Activated CD4-positive, alpha-beta T cell treated with anti-CD3 and anti-CD28 coated beads, Interleukin-2, amount 50 U/mL, for 16 hours (primary cell): ENCODE measurements at regions not wholly inside any gene's neighbourhood (a gene's known extent, or its start where the extent isn't known, plus 50 kb on each side); places are given as distances from the start of the nearest gene placed in this dataset.

Experiments used
- DNase-seq: peaks from one replicate; pipeline ENCODE4 v3.0.0-alpha.2; 2020

GRCh38 chr2:224209555-224210285 lies 170.6 kb upstream of the SERPINE2 start:
- DNase-seq = no peak

GRCh38 chr2:224208443-224208842 lies 169.4 kb upstream of the SERPINE2 start:
- DNase-seq = no peak

DNA sequence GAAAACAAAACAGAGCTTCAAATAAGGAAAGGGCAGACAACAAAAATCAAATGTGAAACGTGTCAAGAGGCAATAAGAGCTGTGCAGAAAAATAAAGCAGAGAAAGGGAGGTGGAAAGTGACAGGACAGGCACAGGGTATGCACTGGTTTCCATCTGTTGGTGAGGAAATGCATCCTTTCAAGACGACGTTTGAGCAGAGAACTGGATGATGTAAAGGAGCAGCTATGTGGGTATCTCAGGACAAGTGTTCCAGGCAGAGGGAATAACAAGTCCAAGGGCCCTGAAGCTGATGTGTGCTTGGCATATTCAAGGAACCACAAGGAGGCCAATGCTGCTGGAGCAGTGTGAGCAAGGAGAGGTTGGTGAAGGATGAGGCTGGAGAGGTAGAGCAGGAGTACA lies 168.9 kb upstream of the SERPINE2 start:
- DNase-seq = no peak

DNA sequence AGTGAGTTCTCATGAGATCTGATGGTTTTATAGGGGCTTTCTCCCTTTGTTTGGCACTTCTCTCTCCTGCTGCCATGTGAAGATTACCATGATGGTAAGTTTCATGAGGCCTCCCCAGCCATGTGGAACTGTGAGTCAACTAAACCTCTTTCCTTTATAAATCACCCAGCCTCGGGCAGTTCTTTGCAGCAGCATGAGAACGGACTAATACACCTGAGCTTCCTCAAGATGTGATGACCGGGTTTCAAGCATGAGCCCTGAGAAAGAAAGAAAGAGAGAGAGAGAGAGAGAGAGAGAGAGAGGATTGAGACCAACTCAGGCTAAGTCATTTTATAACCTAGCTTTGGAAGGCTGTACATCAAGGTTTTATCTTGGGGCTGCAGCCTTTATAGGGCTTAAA lies 167.7 kb upstream of the SERPINE2 start:
- DNase-seq = no peak

DNA sequence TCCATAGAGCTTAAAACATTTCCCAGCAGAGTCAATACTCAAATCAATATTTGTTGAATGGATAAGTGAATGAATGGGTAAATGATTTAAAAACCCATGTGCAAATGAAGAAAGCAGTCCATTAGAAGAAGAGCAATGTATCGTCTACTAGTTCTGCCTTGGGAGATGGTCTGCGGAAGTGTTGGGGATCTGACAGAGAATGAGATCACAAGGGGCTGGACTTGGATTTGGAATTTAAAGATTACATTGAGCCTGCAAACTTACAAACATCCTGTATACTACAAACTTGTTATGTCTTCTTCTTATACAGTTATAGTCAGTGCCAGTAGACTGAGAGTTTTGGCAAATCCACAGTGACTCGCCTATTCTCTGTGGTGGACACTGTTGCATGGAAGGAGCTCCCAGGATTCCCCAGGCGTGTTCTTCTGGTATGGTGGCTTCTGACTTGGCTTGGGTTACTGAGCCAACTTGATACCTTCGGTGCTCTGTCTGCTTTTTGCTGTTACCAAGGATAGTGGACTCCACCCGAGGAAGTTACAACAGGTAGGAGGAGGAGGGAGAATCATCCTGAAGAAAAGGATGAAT lies 163.3 kb upstream of the SERPINE2 start:
- DNase-seq = no peak

DNA sequence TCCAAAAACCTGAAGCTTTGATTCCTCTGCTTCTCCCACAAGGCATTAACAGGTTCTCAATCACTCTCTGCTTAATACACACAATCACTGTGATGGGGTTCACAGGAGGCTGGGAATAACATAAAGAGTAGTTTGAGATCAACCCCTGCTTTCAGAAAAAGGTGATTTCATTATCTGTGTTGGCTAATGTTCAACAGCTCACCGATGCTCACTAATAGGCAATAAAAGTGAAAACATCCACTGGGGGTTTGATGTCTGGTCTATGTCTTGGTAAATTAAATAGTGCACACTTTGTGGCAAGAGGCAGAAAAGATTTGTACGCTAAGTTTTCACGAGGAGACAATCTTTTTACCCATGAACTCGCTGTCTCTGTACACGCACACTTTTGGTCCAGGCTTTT lies 159.3 kb upstream of the SERPINE2 start:
- DNase-seq = no peak

DNA sequence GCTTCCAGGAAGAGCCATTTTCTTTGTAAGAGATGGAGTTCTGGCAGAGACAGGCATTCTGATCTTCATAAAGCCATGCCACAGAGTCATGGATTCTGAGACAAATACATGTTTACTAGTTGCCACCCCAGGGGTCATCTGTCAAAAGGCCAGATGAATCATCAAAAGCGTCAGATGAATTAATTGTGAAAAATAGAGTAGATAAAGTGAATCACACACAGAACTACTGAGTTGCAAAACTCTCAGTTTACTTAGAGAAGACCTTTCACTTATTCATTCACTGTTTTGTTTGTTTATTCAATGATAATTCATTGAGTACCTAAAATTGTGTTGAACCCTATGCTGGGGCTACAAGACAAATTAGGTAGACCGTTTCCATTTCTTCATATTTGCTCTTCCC lies 157.7 kb upstream of the SERPINE2 start:
- DNase-seq = no peak

- no peak for DNase-seq
These were observed 157.0 kb upstream of the SERPINE2 start for GRCh38 chr2:224195925-224196571.

DNA sequence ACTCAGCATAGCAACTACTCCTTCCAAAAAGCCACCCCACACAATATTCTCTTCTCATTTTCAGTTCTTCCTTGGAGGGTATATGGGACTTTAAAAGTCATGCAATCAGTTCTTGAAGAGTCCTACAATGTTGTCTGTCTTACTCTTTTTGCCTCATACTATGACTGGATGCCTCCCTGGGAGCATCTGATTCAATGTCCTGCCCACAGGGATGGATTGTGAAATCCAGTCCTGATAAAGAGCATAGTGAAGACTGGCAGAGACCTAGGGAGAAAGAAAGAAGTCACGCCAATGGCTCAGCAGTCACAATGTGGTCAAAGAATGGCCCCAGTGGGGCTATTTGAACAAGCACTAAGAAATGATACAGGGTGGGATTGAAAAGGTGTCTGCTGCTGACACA lies 155.1 kb upstream of the SERPINE2 start:
- DNase-seq = no peak

GRCh38 chr2:224191465-224191864 lies 152.4 kb upstream of the SERPINE2 start:
- DNase-seq = no peak

DNA sequence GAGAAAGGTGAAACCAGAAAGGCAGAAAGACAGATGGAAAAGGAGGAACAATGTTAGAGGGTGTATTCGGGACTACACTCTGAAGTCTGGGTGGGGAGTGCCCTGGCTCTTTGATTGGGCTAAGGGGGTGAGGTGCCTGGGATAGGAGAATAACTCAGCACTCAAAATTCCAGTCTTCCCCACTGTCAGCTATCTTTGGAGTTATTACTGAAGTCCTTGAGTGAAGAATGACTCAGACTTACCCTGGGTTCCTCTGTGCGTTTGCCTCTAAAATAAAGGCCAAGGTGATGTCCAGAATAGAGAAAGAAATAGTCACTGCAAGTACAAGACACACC lies 151.8 kb upstream of the SERPINE2 start:
- no peak for DNase-seq

DNA sequence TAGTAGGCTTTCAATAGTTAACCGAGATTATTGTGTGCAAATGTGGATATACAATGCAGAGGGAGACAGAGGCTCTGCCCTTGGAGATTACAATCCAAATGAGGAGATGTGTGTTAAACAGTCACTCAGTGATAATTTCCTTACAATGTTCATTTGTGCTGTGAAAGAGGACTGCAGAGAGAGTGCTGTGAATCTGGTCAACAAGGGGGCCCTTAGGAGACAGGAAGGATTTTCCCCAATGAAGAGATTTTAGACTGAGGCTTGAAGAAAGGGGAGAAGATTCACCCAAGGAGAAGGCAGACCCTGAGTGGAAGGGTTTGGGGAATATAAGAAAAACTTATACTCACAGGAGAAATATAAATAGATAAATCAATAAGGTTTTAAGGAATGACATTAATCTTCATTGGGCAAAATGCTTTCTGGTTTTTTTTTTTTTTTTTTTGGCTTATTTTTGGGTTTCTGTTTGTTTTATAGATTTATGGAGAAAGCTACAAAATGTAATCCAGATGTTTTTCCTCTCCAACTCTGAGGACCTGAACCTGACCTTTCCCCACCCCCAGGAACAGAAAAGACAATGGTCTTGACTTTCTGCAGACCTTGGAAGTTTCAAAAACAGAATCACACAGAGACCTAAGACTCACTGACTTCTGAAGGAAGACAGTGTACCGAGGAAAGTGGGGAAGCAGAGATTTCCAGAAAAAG lies 151.3 kb upstream of the SERPINE2 start:
- DNase-seq = no peak

GRCh38 chr2:224187220-224187619 lies 148.1 kb upstream of the SERPINE2 start:
- no peak for DNase-seq

DNA sequence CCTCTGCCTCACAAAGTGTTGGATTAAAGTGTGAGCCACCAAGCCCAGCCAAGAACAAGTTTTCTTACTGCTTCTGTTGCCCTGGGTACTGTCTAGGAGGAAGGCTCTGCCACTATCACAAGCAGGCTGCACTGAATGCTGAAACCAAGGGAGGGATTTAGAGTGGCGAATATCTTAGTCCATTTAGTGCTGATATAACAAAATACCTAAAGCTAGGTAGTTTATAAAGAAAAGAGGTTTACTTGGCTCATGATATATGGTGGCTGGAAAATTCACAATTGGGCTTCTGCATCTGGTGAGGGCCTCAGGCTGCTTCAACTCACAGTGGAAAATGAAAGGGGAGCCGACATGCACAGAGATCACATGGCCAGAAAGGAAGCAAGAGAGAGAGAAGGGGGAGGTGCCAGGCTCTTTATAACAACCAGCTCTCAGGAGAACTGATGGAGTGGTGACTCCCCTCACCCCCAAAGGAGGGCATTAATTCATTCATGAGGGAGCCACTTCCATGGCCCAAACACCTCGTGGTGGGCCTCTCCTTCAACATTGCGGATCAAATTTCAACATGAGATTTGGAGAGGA lies 146.0 kb upstream of the SERPINE2 start:
- DNase-seq = no peak

DNA sequence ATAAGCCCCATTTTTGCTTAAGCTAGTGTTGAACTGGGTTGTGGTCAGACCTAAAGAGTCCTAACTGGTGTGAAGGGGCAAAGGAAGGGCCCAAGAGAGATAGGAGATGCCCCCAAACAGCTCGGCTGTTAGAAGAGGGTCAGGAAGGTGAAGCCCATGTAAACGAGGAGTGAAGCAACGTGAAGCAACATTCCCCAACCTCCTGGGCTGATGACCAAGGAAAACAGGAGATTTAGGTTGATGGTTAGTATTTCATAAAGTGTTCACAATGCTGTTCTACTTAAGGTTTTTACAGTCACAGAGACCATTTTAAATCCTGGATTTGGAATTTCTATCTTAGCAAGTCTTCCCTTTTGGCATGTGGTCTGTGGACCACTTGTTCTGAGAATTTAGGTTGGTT lies 144.0 kb upstream of the SERPINE2 start:
- no peak for DNase-seq

DNA sequence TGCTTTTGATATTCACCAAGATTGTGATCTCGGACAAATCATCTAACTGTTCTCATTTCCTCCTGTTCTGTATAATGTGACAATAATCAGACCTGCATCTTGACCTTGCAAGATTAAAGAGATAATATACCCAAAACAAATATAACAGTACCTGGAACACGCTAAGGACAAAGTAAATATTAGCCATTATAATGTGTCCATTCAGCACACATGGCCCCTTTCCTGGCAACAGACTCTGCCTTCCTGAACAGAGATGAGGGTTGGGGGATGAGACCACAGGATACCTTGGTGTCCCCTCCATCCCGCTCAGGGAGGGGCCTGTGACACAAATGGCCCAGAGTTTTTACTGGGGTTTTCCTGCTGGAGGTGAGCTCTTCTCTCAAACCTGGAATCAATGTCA lies 143.4 kb upstream of the SERPINE2 start:
- DNase-seq = no peak

- DNase-seq = no peak
These were observed 142.6 kb upstream of the SERPINE2 start for GRCh38 chr2:224181534-224182155.

- no peak for DNase-seq
These were observed 141.7 kb upstream of the SERPINE2 start for GRCh38 chr2:224180810-224181209.

DNA sequence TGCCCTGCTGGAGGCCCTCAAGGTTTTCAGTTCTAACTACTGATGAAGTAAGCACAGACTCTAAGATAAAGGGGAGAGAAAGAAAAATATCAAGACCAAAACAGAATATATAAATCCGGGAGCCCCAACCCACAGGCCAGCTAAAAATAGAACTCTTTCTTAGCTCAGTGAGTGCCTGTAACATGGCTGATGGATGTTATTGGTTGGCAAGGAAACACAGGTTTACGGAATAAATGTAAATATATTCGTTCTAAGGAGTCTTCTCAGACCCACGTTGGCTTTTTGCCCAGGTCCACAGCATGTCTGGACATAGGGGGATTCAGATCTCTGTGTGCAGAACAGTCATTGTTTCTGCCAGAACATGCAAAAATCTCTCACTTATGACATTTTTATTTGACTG lies 139.0 kb upstream of the SERPINE2 start:
- DNase-seq = no peak

- no peak for DNase-seq
These were observed 136.5 kb upstream of the SERPINE2 start for GRCh38 chr2:224175538-224175937.

DNA sequence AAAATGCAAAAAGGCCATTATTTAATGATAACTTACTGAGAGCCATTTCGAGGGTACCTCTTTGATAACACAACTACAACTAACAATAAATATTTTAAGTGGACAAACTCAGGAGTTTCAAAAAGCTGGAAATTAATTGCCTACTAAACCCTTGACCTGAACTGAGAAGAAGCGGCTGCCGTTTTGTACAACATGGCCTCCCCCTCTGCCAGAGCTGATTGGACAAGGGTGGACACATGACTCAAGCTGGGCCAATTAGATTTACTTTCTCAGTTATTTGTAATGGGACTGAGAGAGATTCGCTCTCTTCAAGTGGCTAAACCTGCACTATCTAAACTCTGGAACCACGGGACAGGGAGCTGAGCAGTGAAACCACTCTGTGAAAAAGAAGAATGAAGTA lies 135.9 kb upstream of the SERPINE2 start:
- no peak for DNase-seq

- no peak for DNase-seq
These were observed 135.4 kb upstream of the SERPINE2 start for GRCh38 chr2:224174521-224174920.

DNA sequence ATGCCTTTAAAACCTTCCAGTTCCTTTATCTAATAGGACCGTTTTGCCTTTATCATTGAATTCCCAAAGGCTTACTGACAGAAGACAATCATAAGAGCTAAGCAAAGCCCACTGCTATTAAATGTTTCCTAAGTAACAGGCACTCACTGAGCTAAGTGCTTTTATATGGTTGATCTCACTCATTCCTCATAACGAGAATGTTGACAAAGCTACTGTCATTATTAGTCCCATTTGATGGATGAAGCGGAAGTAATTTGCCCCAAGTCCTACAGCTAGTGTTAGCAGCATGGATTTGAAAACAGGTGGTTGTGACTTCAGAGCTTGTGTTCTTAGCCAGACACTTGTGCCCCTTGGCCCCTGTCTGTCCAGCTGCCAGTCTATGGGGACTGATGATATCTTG lies 134.8 kb upstream of the SERPINE2 start:
- no peak for DNase-seq
